GM12865 (cell line): ENCODE measurements at regions not wholly inside any gene's neighbourhood (a gene's known extent, or its start where the extent isn't known, plus 50 kb on each side); places are given as distances from the start of the nearest gene placed in this dataset.

ENCODE experiments used
- DNase-seq: peaks from one replicate; pipeline ENCODE4 v3.0.0; 2010; ENCODE audit warnings: low read depth
- H3K4me3 ChIP-seq: 2 replicates; pipeline ENCODE4 v1.5.1; 2011; ENCODE audit warnings: mild to moderate bottlenecking, low read depth, low read length, control low read depth
- CTCF ChIP-seq: IDR thresholded peaks from 2 replicates; pipeline ENCODE4 v1.5.1; 2011; ENCODE audit warnings: low read length, control low read depth, low read depth, inconsistent platforms; ENCODE audit not compliant: insufficient read depth; ENCODE audit errors: missing control alignments

- no peak for DNase-seq
- TF ChIP-seq CTCF: no peak
- H3K4me3 ChIP-seq: no peak overlapping the region
Observed at GRCh38 chr21:35428489-35428888, 379.4 kb upstream of the RUNX1 start.

GRCh38 chr21:35428001-35428320 lies 378.9 kb upstream of the RUNX1 start:
- DNase-seq: no peak
- no peak overlapping the region for H3K4me3 ChIP-seq
- no peak for TF ChIP-seq CTCF

GRCh38 chr21:35427320-35428000 lies 378.4 kb upstream of the RUNX1 start:
- no peak for DNase-seq
- no peak for TF ChIP-seq CTCF
- H3K4me3 ChIP-seq: no peak overlapping the region

- DNase-seq: no peak
- H3K4me3 ChIP-seq: no peak overlapping the region
- no peak for TF ChIP-seq CTCF
Observed at GRCh38 chr21:35426897-35427296, 377.8 kb upstream of the RUNX1 start.

- H3K4me3 ChIP-seq: no peak overlapping the region
- no peak for DNase-seq
- TF ChIP-seq CTCF: no peak
Observed at GRCh38 chr21:35426469-35426868, 377.4 kb upstream of the RUNX1 start.

GRCh38 chr21:35424122-35424521 lies 375.0 kb upstream of the RUNX1 start:
- H3K4me3 ChIP-seq: no peak overlapping the region
- TF ChIP-seq CTCF: no peak
- no peak for DNase-seq

- TF ChIP-seq CTCF: no peak
- no peak for DNase-seq
- no peak overlapping the region for H3K4me3 ChIP-seq
Observed at GRCh38 chr21:35423709-35424108, 374.6 kb upstream of the RUNX1 start.
